ENCODE measurements at regions not wholly inside any gene's neighbourhood (a gene's known extent, or its start where the extent isn't known, plus 50 kb on each side); places are given as distances from the start of the nearest gene placed in this dataset.

- TF ChIP-seq ZNF70 (CRISPR knock-in tag; IDR thresholded peaks at IDR 0.05) (no peak), ZFP30 (CRISPR knock-in tag; IDR thresholded peaks at IDR 0.05) (no peak), CSDC2 (CRISPR knock-in tag; IDR thresholded peaks at IDR 0.05) (no peak), ZC3H10 (CRISPR knock-in tag; IDR thresholded peaks at IDR 0.05) (no peak), CREB5 (CRISPR knock-in tag; IDR thresholded peaks at IDR 0.05; ENCODE audit: low read depth) (no peak), ZFP3 (CRISPR knock-in tag; IDR thresholded peaks at IDR 0.05) (no peak), ZNF565 (CRISPR knock-in tag; conservative IDR thresholded peaks at IDR 0.05; ENCODE audit: low read depth) (no peak), TCF4 (CRISPR knock-in tag; IDR thresholded peaks at IDR 0.05; ENCODE audit: borderline replicate concordance) (no peak), TSHZ2 (CRISPR knock-in tag; IDR thresholded peaks at IDR 0.05) (no peak), TOX (CRISPR knock-in tag; IDR thresholded peaks at IDR 0.05; ENCODE audit: borderline replicate concordance) (no peak)
- TF ChIP-seq, protein P1, sequence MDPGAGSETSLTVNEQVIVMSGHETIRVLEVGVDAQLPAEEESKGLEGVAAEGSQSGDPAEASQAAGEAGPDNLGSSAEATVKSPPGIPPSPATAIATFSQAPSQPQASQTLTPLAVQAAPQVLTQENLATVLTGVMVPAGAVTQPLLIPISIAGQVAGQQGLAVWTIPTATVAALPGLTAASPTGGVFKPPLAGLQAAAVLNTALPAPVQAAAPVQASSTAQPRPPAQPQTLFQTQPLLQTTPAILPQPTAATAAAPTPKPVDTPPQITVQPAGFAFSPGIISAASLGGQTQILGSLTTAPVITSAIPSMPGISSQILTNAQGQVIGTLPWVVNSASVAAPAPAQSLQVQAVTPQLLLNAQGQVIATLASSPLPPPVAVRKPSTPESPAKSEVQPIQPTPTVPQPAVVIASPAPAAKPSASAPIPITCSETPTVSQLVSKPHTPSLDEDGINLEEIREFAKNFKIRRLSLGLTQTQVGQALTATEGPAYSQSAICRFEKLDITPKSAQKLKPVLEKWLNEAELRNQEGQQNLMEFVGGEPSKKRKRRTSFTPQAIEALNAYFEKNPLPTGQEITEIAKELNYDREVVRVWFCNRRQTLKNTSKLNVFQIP (CRISPR knock-in tag; IDR thresholded peaks at IDR 0.05; ENCODE audit: borderline replicate concordance, low read depth), result no peak
- ATAC-seq, result no peak
Measured at GRCh38 chr12:83629931-83630330, 943.2 kb downstream of the TMTC2 start.

DNA sequence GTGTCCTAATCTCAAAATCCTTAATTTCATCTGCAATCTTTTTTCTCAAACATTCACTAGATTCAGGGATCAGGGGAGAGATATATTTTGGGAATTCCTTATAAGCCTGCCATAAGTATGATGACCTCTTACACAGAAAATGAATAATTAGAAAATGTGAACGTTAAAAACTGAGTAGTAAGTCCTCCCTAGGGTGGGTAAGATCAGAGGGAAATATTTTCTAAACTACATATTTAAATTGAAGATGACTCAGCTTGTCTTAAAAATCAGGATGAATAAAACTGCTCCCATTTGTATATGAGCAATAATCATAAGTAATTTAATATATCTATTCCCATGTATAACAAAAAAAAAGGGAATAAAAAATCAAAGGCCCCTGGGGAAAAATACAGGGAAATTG lies 935.5 kb downstream of the TMTC2 start:
- TF ChIP-seq ARNTL (CRISPR knock-in tag; IDR thresholded peaks at IDR 0.05; ENCODE audit: borderline replicate concordance, low read depth), result no peak
- TF ChIP-seq TSHZ2 (CRISPR knock-in tag; IDR thresholded peaks at IDR 0.05), result no peak
- no peak for TF ChIP-seq RARB (CRISPR knock-in tag; IDR thresholded peaks at IDR 0.05)
- no peak for TF ChIP-seq ESRRG (CRISPR knock-in tag; IDR thresholded peaks at IDR 0.05)
- no peak for TF ChIP-seq GLIS3 (CRISPR knock-in tag; IDR thresholded peaks at IDR 0.05)
- no peak for ATAC-seq

DNA sequence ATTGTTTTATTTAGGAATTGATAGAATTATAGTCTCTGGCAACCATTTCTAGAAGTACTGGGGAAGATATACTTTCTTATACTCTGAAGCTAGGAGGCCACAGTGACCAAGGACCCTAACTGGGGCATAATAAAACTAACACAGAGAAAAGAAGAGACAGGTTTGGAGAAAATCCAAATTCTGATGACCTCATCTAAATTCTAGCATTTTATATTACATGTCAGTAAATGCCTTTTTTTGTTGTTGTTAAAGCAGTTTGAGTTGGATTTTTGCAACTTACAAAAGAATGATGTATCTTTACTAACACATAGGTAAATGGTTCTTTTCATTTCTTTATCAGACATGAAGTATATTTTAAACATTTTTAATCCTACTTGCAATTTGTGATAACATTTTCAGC lies 933.3 kb downstream of the TMTC2 start:
- no peak for ATAC-seq
- TF ChIP-seq ZFP3 (CRISPR knock-in tag; IDR thresholded peaks at IDR 0.05), result no peak
- TF ChIP-seq OSR1 (CRISPR knock-in tag; IDR thresholded peaks at IDR 0.05), result no peak
- TF ChIP-seq, protein P2, sequence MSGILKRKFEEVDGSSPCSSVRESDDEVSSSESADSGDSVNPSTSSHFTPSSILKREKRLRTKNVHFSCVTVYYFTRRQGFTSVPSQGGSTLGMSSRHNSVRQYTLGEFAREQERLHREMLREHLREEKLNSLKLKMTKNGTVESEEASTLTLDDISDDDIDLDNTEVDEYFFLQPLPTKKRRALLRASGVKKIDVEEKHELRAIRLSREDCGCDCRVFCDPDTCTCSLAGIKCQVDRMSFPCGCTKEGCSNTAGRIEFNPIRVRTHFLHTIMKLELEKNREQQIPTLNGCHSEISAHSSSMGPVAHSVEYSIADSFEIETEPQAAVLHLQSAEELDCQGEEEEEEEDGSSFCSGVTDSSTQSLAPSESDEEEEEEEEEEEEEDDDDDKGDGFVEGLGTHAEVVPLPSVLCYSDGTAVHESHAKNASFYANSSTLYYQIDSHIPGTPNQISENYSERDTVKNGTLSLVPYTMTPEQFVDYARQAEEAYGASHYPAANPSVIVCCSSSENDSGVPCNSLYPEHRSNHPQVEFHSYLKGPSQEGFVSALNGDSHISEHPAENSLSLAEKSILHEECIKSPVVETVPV (CRISPR knock-in tag; IDR thresholded peaks at IDR 0.05), result no peak
- no peak for TF ChIP-seq ZNF8 (CRISPR knock-in tag; IDR thresholded peaks at IDR 0.05)
- no peak for TF ChIP-seq ISL1 (CRISPR knock-in tag; IDR thresholded peaks at IDR 0.05)

GRCh38 chr12:83615152-83615551 lies 928.4 kb downstream of the TMTC2 start:
- ATAC-seq, result no peak
- TF ChIP-seq PATZ1 (CRISPR knock-in tag; IDR thresholded peaks at IDR 0.05; ENCODE audit: borderline replicate concordance) (no peak), PPARA (CRISPR knock-in tag; IDR thresholded peaks at IDR 0.05; ENCODE audit: borderline replicate concordance) (no peak), CREB5 (CRISPR knock-in tag; IDR thresholded peaks at IDR 0.05; ENCODE audit: low read depth) (no peak), BACH2 (CRISPR knock-in tag; IDR thresholded peaks at IDR 0.05; ENCODE audit: borderline replicate concordance) (no peak), TCF4 (CRISPR knock-in tag; IDR thresholded peaks at IDR 0.05; ENCODE audit: borderline replicate concordance) (no peak)

Data from SK-N-SH treated with all-trans-retinoic acid at 6 μM for 48 hours (cell line).